Thyroid gland (tissue), 4 donors: ENCODE measurements at regions not wholly inside any gene's neighbourhood (a gene's known extent, or its start where the extent isn't known, plus 50 kb on each side); places are given as distances from the start of the nearest gene placed in this dataset.

Experiments used
- POLR2A ChIP-seq, 2 donors: fragments of 450-650 bp; IDR thresholded peaks; one replicate each; pipeline ENCODE4 v1.6.1; 2017; ENCODE audit warnings: antibody characterized with exemption in 2 of 2, mild to moderate bottlenecking in 2 of 2, moderate library complexity in 1 of 2
- TF ChIP-seq, protein P1 (sequence below), 6 experiments: fragments of 200-600 bp in 3 of 6; fragments of 450-650 bp in 3 of 6; sonication (generic) in 3 of 6; IDR thresholded peaks; one replicate each; pipeline ENCODE4 v1.5.1; 2016 to 2019; ENCODE audit warnings: antibody characterized with exemption in 6 of 6, mild to moderate bottlenecking in 2 of 6, inconsistent platforms in 1 of 6, moderate library complexity in 1 of 6

DNA sequence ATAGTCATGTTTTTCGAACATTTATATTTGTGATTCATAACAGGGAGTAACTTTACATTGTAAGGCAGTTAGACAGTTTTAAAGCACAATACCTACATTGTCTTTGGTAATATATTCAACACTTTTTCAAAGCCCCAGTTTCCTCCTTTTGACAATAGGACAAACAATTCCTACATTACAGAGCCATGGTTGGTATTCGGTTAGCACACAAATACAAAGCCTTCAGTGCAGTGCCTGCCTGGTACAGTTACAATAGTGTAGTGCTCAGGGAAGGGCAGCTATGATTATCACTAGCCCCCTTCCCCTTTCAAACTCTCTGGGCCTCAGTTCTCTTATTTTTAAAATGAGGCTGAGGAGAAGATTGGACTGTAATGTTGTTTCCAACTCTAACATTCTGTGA, 207.8 kb downstream of the TPBG start:
- TF ChIP-seq, protein P1, sequence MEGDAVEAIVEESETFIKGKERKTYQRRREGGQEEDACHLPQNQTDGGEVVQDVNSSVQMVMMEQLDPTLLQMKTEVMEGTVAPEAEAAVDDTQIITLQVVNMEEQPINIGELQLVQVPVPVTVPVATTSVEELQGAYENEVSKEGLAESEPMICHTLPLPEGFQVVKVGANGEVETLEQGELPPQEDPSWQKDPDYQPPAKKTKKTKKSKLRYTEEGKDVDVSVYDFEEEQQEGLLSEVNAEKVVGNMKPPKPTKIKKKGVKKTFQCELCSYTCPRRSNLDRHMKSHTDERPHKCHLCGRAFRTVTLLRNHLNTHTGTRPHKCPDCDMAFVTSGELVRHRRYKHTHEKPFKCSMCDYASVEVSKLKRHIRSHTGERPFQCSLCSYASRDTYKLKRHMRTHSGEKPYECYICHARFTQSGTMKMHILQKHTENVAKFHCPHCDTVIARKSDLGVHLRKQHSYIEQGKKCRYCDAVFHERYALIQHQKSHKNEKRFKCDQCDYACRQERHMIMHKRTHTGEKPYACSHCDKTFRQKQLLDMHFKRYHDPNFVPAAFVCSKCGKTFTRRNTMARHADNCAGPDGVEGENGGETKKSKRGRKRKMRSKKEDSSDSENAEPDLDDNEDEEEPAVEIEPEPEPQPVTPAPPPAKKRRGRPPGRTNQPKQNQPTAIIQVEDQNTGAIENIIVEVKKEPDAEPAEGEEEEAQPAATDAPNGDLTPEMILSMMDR (IDR thresholded peaks at IDR 0.05): no peak
- no peak for TF ChIP-seq POLR2A (IDR thresholded peaks at IDR 0.05)
